SK-N-SH treated with all-trans-retinoic acid at 6 μM for 48 hours (cell line): ENCODE measurements at regions not wholly inside any gene's neighbourhood (a gene's known extent, or its start where the extent isn't known, plus 50 kb on each side); places are given as distances from the start of the nearest gene placed in this dataset.

Experiments used
- ZFP30 ChIP-seq: fragments of 450-650 bp; formaldehyde crosslinking; IDR thresholded peaks from 2 replicates; pipeline ENCODE4 v1.5.0; 2022; ENCODE audit warnings: mild to moderate bottlenecking, moderate library complexity
- ZNF70 ChIP-seq: fragments of 450-650 bp; formaldehyde crosslinking; IDR thresholded peaks from 2 replicates; pipeline ENCODE4 v1.5.0; 2020; ENCODE audit warnings: mild to moderate bottlenecking, moderate library complexity

DNA sequence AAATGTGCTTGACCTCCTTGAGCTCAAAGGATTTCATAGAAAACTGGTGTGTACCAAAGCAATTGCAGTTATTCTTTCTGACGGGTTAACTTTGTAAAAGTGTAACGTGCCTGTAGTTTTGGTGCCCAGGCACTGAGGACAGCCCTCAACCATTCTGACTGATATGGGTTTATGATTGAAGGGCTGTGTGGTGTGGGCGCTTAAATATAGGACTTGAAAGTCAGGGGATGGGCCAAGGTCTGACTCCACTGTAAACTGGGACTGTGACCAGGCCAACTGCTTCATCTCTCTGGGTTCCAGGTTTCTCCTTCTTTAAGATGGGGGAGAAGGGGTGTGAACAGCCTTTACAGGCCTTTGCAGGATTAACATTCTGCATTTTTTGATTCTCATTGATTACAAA lies 191.1 kb upstream of the ARHGAP20 start:
- TF ChIP-seq ZFP30 (CRISPR knock-in tag) (no peak), ZNF70 (CRISPR knock-in tag) (no peak)
